Progenitor cell of endocrine pancreas (in vitro differentiated cells): ENCODE measurements at regions not wholly inside any gene's neighbourhood (a gene's known extent, or its start where the extent isn't known, plus 50 kb on each side); places are given as distances from the start of the nearest gene placed in this dataset.
"Not testable (repeated sequence)": the region's sequence is repeated elsewhere in the genome, so short reads cannot be mapped to it uniquely, and the experiment has no call there.

Experiments
- DNase-seq: peaks from one replicate; pipeline ENCODE4 v3.0.0; 2021; ENCODE audit warnings: low spot score; ENCODE audit not compliant: unreplicated experiment
- H3K27ac Mint-ChIP-seq: 2 replicates; pipeline ENCODE4 v1.8.0; 2021; ENCODE audit warnings: mild to moderate bottlenecking, moderate library complexity, mixed read lengths
- H3K27me3 Mint-ChIP-seq: 2 replicates; pipeline ENCODE4 v1.8.0; 2021; ENCODE audit warnings: mixed read lengths
- H3K36me3 Mint-ChIP-seq: 2 replicates; pipeline ENCODE4 v1.8.0; 2022; ENCODE audit warnings: mixed read lengths; ENCODE audit not compliant: insufficient read depth
- H3K4me1 Mint-ChIP-seq: 2 replicates; pipeline ENCODE4 v1.8.0; 2021; ENCODE audit warnings: low read depth, mixed read lengths
- H3K4me3 Mint-ChIP-seq: 2 replicates; pipeline ENCODE4 v1.8.0; 2021; ENCODE audit warnings: low read depth, mild to moderate bottlenecking, moderate library complexity, mixed read lengths
- H3K9me3 Mint-ChIP-seq: 2 replicates; pipeline ENCODE4 v1.8.0; 2021; ENCODE audit warnings: low read depth, mixed read lengths

DNA sequence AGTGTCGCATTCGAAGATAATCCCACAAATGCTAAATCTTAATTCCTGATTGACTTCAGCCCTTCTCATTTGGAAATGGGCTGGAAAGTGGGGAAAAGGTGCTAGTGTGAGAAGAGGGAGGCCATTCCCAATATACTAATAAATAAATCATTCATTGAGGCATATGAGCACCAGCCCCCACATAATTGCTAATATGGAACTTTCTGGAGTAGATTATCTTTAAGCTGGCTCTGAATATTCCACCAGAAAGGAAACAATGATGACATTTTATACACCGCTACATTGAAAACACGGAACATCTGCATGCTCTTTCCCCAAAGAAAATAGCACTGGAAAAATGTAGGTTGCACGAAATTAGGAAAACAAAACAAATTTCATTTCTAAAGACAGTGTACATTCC is 376.1 kb downstream of the BCL2L11 start:
- DNase-seq, H3K27ac Mint-ChIP-seq, H3K4me3 Mint-ChIP-seq, H3K27me3 Mint-ChIP-seq, H3K9me3 Mint-ChIP-seq, H3K4me1 Mint-ChIP-seq, H3K36me3 Mint-ChIP-seq: not testable (repeated sequence)

DNA sequence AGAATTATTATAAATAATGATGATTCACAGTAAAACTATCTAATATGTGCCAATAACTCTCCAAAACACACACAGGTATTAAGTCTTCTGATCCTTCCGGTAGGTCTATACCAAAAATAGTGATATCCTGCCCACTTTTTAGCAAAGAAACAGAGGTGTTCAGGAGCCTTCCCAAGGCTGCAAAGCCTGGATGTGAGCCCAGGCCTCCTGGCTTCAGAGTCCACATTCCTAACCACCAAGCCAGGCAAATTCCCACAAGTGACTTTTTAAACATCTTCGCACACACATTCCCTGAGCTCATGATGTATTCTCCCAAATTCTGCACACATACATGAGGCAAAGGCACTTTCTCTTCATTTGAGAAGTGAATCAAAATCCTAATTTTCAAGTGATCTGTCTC is 376.6 kb downstream of the BCL2L11 start:
- not testable (repeated sequence) for DNase-seq, H3K9me3 Mint-ChIP-seq, H3K4me3 Mint-ChIP-seq, H3K27me3 Mint-ChIP-seq, H3K27ac Mint-ChIP-seq, H3K36me3 Mint-ChIP-seq, H3K4me1 Mint-ChIP-seq

DNA sequence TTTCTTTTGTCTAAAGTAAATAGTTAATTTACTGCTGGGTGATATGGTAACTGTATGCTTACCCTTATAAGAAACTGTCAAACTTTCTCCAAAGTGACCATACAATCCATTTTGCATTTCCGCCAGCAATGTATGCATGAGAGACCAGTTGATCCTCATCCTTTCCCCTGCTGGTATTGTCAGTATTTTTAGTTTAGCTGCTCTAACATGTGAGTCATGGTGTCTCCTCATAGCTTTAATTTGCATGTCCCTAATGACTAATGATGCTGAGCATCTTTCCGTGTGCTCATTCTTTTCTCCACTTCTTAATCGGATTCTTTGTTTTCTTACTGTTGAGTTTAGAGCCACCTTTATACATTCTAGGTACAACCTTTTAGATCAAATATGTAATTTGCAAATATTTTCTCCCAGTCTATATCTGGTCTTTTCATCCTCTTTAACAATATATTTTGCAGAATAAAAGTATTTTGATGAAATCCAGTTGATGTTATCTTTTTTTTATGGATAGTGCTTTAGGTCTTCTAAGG is 379.9 kb downstream of the BCL2L11 start:
- not testable (repeated sequence) for H3K36me3 Mint-ChIP-seq, H3K27me3 Mint-ChIP-seq, H3K4me1 Mint-ChIP-seq, DNase-seq, H3K9me3 Mint-ChIP-seq, H3K4me3 Mint-ChIP-seq, H3K27ac Mint-ChIP-seq

DNA sequence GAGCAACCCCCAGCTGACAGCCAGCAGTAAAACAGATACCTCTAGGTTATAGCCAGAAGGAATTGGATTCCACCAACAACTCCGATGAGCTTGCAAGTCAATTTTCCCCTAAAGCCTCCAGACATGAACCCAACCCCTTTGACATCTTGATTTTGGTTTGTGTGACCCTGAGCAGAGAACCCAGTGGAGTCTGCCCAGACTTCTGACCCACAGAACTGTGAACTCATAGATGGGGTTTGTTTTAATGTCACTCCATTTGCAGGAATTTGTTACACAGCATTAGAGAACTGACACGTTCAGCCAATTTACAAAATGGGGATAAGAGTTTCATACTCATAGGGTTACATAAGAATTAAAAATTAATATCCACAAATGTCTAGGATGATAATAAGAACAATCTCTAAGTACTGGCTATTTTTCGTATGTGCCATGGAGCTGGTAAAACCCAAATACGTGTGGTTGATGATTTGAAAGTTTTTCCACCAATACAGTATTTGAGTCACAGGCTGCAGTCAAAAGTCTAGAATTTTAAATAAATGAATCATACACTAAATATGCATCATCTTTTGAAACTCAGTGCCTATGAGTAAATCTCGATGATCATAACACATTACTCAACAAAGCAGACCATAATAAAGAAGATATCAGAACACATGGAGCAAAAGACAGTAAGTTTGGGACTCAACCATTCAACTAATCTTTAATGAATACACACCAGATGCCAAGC is 380.0 kb downstream of the ANAPC1 start:
- H3K36me3 Mint-ChIP-seq, DNase-seq, H3K9me3 Mint-ChIP-seq, H3K4me3 Mint-ChIP-seq, H3K4me1 Mint-ChIP-seq, H3K27ac Mint-ChIP-seq, H3K27me3 Mint-ChIP-seq: not testable (repeated sequence)

DNA sequence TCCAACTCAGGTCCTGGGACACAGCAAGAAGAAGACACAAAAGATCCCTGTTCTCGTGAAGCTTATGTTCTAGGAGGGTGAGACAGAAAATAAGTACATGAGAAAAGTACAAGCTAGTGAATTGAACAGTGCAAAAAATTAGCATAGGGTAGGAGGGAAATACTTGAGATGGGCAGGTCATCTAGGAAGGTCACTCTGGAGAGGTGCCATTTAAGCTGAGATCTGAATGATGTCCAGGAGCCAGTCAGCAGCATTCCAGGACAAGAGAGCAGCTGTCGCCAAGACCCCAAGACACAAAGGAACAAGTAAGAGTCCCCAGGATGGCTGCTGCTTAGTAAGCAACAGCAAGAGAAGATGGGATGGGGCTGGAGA is 379.4 kb downstream of the ANAPC1 start:
- not testable (repeated sequence) for H3K27me3 Mint-ChIP-seq, H3K4me3 Mint-ChIP-seq, H3K9me3 Mint-ChIP-seq, DNase-seq, H3K27ac Mint-ChIP-seq, H3K36me3 Mint-ChIP-seq, H3K4me1 Mint-ChIP-seq

DNA sequence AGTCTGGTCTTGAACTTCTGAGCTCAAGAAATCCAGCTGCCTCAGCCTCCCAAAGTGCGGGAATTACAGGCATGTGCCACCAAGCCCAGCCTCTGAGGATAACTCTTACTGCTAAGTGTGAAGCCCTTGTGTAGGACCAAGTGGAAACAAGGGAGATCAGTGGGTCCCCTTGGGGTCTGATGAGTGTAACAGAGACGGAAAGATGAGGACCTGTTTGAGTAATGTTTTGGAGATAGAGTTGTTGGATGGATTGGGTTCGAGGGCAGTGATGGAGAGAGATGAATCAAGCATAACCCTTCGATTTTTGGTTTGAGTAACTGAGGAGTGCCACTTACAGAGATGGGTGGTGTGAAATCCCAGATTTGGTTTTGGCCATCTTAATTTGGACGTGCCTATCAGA is 378.7 kb downstream of the ANAPC1 start:
- H3K27ac Mint-ChIP-seq, H3K36me3 Mint-ChIP-seq, H3K27me3 Mint-ChIP-seq, H3K9me3 Mint-ChIP-seq, H3K4me3 Mint-ChIP-seq, DNase-seq, H3K4me1 Mint-ChIP-seq: not testable (repeated sequence)

DNA sequence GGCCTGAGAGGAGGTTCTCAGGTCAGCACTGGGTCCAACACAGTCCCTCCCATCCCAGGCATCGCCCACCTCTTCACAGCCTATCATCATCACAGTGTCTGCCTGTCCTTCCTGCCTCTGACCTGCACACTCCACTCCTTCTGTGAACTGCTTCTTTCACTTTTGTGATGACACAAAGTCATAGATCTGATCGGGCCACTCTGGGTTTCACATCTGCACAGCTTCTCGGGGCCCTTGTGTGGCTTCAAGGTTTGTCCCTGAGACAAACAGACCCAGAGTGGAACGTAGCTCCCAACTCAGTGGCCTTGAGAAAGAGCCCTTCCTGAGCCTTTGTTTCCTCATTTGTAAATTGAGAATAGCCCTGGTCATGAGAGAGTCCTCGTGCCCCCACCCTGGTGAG is 377.1 kb downstream of the ANAPC1 start:
- not testable (repeated sequence) for DNase-seq, H3K9me3 Mint-ChIP-seq, H3K4me3 Mint-ChIP-seq, H3K36me3 Mint-ChIP-seq, H3K27me3 Mint-ChIP-seq, H3K27ac Mint-ChIP-seq, H3K4me1 Mint-ChIP-seq

DNA sequence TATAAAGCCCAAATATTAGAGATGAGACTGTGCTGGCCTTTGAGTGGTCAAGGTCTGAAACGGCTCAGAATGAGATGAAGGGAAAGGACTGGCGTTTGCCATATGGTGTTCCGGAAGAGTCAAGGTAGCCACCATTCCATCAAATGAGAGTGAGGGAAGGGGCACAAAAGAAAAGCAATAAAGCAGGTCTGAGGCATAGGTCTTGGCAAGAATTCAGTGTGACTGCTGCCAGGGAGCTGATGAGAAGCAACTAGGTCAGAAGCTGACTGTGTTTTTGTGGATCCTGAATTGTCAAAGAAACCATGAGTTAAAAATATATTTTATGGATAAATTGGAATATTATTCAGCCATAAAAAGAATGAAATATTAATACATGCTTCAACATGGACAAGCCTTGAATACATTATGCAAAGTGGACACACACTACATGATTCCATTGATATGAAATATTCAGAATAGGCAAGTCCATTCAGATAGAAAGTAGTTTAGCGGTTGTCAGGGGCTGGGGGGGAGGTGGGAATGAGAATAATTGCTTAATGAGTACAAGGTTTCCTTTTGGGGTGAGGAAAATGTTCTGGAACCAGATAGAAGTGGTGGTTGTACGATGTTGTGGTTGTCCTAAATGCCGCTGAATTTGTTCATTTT is 374.6 kb downstream of the ANAPC1 start:
- not testable (repeated sequence) for H3K9me3 Mint-ChIP-seq, H3K4me3 Mint-ChIP-seq, H3K27me3 Mint-ChIP-seq, DNase-seq, H3K27ac Mint-ChIP-seq, H3K36me3 Mint-ChIP-seq, H3K4me1 Mint-ChIP-seq

DNA sequence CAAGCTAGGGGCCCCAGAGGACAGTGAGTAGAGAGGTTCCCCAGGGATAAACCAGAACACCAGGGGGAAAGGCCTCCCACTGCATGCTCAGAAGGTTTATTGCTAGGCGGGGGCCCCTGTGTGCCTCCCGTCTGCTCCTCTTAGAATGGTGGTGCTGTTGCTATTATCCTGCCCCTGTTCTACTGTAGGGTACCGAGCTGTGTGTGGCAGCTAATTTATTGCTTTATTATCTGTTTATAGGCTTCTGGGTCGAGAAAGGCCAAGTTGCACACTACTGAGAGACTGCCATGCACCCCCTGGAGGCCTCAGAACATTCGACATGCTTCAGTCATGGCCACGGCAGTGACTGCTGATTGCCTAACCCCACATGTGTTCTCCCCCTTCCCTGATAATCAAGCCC is 373.6 kb downstream of the ANAPC1 start:
- H3K9me3 Mint-ChIP-seq, H3K36me3 Mint-ChIP-seq, H3K4me1 Mint-ChIP-seq, H3K27ac Mint-ChIP-seq, DNase-seq, H3K4me3 Mint-ChIP-seq, H3K27me3 Mint-ChIP-seq: not testable (repeated sequence)

DNA sequence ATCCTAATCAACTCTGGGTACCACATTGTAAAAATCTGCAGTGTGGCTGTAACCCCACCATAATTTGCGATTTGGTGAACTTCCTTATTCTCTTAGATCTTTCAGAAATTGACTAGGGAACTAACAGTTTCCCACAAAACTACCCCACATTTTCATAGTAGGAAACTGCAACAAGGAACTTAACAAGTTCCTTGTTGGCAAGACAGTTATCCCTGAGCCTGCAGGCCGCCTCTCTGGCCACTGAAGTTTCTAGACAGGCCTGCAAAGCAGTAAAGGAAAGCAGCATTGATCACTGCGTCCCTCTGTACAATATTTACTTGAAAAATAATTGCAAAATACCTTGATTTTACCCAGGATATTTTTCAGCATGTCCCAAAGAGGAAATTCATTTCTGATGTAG is 372.9 kb downstream of the ANAPC1 start:
- H3K4me3 Mint-ChIP-seq, DNase-seq, H3K9me3 Mint-ChIP-seq, H3K27me3 Mint-ChIP-seq, H3K27ac Mint-ChIP-seq, H3K4me1 Mint-ChIP-seq, H3K36me3 Mint-ChIP-seq: not testable (repeated sequence)

DNA sequence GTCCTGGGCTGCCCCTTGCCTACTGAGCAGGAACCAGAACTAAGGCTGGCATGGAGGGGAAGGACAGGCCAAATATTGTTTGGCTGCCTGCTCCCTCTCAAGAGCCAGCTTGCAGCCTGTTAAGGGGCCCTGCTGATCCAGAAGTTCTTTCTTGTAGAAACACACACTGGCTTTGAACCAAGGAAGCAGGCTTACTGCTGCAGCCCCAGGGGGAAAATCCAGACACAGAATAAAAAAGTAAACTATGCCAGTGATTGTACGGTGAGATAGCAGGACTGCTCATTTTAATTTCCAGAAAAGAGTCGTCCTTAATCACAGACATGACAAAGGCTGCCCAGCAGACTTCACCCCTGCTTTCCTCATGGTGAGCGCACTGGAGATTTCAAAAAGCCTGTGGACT is 371.6 kb downstream of the ANAPC1 start:
- H3K4me1 Mint-ChIP-seq, H3K27ac Mint-ChIP-seq, H3K27me3 Mint-ChIP-seq, H3K9me3 Mint-ChIP-seq, H3K36me3 Mint-ChIP-seq, H3K4me3 Mint-ChIP-seq, DNase-seq: not testable (repeated sequence)

DNA sequence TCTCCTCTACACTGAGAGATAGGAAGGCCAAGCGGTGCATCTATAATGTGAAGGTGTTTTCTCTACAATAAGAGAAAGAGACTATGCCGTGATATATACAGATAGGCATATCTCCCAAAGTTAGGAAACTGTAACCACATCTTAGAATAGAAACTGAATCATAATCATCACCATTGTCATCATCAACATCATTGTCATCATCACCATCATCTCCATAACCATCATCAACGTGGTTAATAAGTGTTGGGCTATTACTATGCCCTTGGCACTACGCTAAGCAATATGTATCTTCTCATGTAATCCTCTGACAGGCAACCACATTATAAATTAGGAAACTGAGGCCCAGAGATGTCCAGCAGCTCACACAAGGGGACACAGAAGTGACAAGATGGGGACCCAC is 369.9 kb downstream of the ANAPC1 start:
- not testable (repeated sequence) for H3K4me3 Mint-ChIP-seq, H3K36me3 Mint-ChIP-seq, H3K4me1 Mint-ChIP-seq, H3K9me3 Mint-ChIP-seq, H3K27me3 Mint-ChIP-seq, DNase-seq, H3K27ac Mint-ChIP-seq

DNA sequence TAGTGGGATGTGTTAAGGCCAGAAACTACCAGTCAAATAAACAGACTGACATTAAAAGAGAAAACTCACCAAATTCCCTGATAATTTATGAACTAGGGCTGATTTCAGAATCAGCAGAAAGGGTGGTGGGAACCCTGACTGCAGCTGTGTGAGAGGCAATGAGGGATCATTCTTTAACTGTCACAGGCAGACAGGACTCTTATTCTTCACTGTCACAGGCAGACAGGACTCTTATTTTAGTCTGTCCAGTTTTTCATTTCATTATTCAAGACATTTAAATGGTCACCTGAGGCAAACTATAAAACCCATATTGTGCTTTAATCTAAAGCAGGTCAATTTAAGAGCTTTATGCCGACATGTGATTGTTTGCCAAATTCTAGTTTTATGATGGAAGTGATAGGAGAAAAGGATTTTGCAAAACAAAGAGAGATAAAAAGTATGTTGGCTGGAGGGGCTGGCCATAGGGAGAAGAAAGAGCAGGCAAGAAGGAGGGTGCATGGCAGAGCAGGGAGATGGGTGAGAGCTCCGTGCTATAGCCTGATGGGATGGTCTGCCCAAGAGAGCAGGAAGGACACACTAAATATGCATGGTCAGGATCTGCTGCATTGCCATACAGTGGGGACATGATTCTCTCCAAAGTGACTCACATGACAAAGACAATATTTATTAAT is 366.8 kb downstream of the ANAPC1 start:
- not testable (repeated sequence) for H3K27me3 Mint-ChIP-seq, H3K27ac Mint-ChIP-seq, DNase-seq, H3K4me3 Mint-ChIP-seq, H3K9me3 Mint-ChIP-seq, H3K36me3 Mint-ChIP-seq
- peaks cover 11% of the 10 kb centered on the region for H3K4me1 Mint-ChIP-seq
